Upper lobe of left lung (tissue), 4 donors: ENCODE measurements at regions not wholly inside any gene's neighbourhood (a gene's known extent, or its start where the extent isn't known, plus 50 kb on each side); places are given as distances from the start of the nearest gene placed in this dataset.

Experiments
- POLR2AphosphoS5 ChIP-seq, 2 donors: sonication (generic); formaldehyde crosslinking; IDR thresholded peaks; one replicate each; pipeline ENCODE4 v1.5.1; 2017; ENCODE audit warnings: antibody characterized with exemption in 2 of 2
- TF ChIP-seq, protein P1 (sequence below), 6 experiments: fragments of 450-650 bp in 4 of 6; fragments of 200-600 bp in 2 of 6; sonication (generic) in 2 of 6; IDR thresholded peaks; one replicate each; pipeline ENCODE4 v1.5.1; 2016 to 2019; ENCODE audit warnings: antibody characterized with exemption in 6 of 6

- TF ChIP-seq, protein P1, sequence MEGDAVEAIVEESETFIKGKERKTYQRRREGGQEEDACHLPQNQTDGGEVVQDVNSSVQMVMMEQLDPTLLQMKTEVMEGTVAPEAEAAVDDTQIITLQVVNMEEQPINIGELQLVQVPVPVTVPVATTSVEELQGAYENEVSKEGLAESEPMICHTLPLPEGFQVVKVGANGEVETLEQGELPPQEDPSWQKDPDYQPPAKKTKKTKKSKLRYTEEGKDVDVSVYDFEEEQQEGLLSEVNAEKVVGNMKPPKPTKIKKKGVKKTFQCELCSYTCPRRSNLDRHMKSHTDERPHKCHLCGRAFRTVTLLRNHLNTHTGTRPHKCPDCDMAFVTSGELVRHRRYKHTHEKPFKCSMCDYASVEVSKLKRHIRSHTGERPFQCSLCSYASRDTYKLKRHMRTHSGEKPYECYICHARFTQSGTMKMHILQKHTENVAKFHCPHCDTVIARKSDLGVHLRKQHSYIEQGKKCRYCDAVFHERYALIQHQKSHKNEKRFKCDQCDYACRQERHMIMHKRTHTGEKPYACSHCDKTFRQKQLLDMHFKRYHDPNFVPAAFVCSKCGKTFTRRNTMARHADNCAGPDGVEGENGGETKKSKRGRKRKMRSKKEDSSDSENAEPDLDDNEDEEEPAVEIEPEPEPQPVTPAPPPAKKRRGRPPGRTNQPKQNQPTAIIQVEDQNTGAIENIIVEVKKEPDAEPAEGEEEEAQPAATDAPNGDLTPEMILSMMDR (IDR thresholded peaks at IDR 0.05), result no peak
- no peak for TF ChIP-seq POLR2AphosphoS5 (IDR thresholded peaks at IDR 0.05)
Observed at GRCh38 chr2:47227532-47228279, 51.4 kb upstream of the CALM2 start.
